ENCODE measurements at regions not wholly inside any gene's neighbourhood (a gene's known extent, or its start where the extent isn't known, plus 50 kb on each side); places are given as distances from the start of the nearest gene placed in this dataset.

DNA sequence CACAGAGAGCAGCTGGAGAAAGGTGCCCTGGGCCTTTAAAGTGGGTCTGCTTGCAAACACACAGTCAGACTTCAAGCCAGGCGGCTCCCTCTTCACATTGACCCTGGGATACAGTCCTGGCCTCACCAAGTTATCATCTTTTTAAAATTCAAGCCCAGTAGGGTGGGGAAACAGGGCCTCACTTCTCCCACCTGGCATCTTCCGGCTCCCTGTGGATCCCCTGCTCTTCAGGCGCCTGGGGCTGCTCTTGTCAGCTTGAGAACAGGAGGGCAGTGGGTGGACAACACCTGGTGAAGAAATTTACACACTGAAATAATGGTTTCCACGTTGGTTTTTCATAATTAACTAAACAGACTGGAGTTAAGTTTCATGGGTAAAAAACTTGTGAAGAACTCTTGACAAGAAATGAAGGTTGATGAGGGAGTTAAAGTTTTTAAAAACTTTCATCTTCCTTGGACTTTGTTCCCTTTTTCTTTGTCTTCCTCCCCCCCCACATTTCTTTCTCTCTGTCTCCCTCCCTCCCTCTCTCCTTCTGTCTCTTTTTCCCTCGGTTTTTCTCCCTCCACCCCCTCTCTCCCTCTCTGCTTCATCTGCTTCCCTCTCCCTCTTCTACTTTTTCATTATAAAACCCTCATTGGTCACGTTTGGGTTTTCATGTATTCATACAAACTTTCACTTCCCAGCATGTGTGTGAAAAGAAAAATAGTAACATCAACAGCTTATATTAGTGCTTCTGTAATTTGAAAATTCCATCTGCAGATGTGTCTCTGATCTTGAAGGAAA is 219.6 kb downstream of the DMRT2 start:
- no peak for TF ChIP-seq GATA2 (IDR thresholded peaks at IDR 0.05; ENCODE audit: low read depth, low read length)
- TF ChIP-seq GATA3 (IDR thresholded peaks at IDR 0.05; ENCODE audit: low read depth, low read length), result no peak

DNA sequence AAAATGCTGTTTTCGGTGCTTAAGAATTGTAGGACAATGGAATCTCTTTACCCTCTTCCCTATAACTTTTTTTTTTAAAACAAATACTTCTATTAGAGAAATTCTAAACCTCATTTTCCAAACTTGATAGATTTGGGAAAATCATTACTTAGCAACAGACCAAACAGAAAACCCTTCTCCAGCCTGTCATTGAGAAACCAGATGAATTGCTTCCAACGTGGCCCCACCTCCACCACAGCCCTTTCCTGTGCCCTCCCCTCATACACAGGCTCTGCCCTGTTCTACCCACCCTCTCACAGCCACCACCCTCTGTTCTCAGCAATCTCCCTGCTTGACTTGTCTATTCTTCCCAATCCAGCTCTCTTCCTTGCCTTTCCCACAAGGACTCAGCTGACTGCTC is 221.2 kb downstream of the DMRT2 start:
- TF ChIP-seq GATA3 (IDR thresholded peaks at IDR 0.05; ENCODE audit: low read depth, low read length) (no peak), GATA2 (IDR thresholded peaks at IDR 0.05; ENCODE audit: low read depth, low read length) (no peak)

DNA sequence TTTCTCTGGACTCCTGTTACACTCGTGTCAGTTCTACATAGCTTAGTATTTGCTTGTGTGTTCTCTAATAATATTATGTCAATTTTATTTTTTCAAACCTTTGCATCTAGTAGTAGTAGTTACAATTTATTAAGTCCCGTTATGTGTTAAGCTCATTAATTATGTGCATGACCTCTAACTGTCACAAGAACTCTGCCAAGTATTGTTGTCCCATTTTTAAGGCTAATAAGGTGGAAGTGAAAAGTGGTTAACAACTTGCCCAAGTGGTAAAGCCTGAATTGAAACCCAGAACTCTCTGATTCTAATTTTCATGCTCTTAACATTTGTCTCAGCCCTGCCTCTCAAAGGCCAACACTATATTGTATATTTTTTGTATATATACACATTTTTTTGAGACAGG is 221.6 kb downstream of the DMRT2 start:
- TF ChIP-seq GATA3 (IDR thresholded peaks at IDR 0.05; ENCODE audit: low read depth, low read length), result no peak
- TF ChIP-seq GATA2 (IDR thresholded peaks at IDR 0.05; ENCODE audit: low read depth, low read length), result no peak

DNA sequence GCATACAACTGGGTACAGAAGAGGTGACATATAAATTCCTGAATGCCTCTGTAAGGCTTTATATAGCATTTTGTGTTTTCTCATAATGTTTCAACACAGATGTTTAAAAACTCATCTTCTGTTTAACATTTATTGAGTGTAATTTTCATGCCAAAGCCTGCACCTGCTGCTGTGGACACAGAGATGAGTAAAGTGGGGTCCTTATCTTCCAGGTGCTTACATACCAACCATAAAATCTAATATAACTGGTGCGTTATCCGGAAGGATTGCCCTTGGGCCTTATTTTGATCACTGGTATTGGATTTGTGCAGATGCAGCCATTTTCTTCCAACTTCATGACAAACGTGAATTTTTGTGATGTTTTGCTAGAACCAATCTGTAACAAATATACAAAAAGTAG is 222.3 kb downstream of the DMRT2 start:
- TF ChIP-seq GATA3 (IDR thresholded peaks at IDR 0.05; ENCODE audit: low read depth, low read length) (no peak), GATA2 (IDR thresholded peaks at IDR 0.05; ENCODE audit: low read depth, low read length) (no peak)

DNA sequence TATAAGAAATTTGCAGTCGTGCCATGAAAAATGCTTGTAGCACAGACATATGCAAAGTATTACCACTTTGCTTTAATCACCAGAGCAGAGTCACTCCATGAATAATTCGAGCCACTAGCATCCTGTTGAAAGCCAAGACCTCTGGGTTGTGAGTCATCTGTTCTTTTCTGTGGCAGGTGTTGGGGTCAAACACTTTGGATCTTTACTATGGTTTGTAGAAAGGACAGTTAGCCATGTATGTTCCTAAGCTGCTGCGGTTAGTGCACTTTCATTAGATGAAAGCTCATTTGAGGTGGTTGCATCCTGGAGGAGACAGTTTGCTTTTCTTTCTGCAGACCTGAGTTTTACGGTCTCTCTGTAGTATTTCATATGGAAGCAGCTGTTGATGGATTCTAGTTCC is 223.7 kb downstream of the DMRT2 start:
- TF ChIP-seq GATA3 (IDR thresholded peaks at IDR 0.05; ENCODE audit: low read depth, low read length) (no peak), GATA2 (IDR thresholded peaks at IDR 0.05; ENCODE audit: low read depth, low read length) (no peak)

DNA sequence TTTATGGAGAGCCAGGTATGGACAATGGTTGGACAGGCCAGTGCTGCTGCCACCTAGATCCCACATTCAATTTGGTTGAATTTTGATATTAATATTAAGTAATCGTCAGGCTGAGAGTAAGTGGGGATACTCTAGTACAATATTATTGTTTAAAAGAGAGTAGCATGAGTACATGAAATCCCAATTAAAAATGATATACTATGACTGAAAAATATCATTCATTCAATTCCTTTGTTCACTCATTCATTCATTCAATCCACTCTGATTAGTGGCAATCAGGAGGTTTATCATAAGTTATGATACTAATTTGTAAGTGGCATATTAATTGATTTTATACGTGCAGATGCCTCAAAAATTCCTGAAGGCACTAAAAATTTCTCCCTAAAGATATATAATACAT is 224.2 kb downstream of the DMRT2 start:
- TF ChIP-seq GATA2 (IDR thresholded peaks at IDR 0.05; ENCODE audit: low read depth, low read length) (no peak), GATA3 (IDR thresholded peaks at IDR 0.05; ENCODE audit: low read depth, low read length) (no peak)

DNA sequence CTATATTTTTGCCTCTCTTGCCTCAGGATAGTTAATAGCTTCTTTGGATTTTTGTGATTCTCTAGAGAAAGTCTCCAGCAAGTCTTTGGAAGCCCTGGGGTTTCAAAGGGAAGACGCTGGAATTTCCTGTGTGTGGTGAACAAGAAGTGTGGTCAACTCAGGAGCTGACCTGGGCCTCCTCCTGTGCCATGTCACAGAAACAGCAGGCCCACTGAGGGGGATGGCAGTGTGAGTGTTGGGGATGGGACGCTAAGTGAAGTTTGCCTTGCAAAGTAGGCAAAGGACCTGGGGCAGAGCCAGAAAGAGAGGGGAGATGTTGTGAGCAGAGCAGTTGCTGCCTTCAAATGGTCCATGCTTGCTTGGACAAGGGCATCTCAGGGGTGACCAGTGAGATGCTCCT is 226.3 kb downstream of the DMRT2 start:
- TF ChIP-seq GATA3 (IDR thresholded peaks at IDR 0.05; ENCODE audit: low read depth, low read length) (no peak), GATA2 (IDR thresholded peaks at IDR 0.05; ENCODE audit: low read depth, low read length) (no peak)

DNA sequence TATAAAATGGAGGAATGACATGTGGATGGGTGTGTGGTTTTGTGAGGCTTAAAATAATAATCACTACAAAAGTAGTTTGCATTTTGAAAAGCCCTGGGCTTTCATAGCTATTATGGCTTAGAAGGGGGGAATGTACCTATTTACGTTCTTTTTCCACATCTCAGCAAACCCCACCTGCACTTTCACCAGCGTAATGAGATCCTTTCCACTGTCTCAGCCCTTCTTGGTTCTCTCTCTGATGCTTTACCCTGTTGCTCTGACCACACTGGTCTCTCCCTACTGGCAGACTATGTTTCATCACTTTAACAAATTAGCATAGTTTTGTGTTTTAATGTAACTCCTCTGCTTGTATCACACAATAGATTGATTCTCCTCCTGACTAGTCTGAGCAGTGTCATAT is 234.6 kb downstream of the DMRT2 start:
- no peak for TF ChIP-seq GATA3 (IDR thresholded peaks at IDR 0.05; ENCODE audit: low read depth, low read length)
- no peak for TF ChIP-seq GATA2 (IDR thresholded peaks at IDR 0.05; ENCODE audit: low read depth, low read length)

DNA sequence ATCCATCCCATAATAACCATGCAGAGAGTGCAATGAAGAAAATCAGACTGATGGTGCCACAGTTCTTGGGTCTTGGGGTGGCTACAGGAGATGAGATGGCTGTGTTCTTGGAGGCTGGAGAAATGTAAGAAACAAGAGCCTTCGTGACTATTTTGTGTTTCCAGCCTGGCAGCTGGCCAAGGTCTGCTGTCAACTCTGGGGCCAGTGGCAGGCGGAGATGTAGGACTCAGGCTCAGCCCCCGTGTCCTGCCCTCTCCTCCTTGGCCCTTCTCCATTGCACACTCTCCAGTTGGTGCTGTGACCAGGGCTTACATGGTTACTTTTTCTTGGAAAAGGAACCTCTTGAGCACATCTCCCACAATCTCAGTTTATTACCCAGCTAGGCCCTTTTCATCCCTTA is 235.4 kb downstream of the DMRT2 start:
- TF ChIP-seq GATA2 (IDR thresholded peaks at IDR 0.05; ENCODE audit: low read depth, low read length), result no peak
- no peak for TF ChIP-seq GATA3 (IDR thresholded peaks at IDR 0.05; ENCODE audit: low read depth, low read length)

DNA sequence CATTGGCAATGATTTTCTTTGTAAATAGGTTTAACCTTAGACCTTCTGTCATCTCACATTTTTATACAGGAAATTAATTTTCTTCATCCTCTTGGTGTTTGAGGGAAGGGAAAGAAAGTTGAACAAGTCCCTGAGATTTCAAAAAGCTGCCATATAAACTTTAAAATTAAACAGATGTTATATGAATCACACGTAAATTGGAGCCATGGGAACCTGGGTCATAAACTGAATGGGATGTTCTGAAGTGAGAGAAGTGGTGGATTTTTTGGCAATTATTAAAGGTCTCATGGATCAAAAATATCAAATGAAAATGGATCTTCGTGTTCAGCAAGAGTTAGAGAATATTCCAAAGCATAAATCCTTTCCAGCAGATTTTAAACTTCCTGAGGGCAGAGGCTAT is 242.2 kb downstream of the DMRT2 start:
- no peak for TF ChIP-seq GATA3 (IDR thresholded peaks at IDR 0.05; ENCODE audit: low read depth, low read length)

DNA sequence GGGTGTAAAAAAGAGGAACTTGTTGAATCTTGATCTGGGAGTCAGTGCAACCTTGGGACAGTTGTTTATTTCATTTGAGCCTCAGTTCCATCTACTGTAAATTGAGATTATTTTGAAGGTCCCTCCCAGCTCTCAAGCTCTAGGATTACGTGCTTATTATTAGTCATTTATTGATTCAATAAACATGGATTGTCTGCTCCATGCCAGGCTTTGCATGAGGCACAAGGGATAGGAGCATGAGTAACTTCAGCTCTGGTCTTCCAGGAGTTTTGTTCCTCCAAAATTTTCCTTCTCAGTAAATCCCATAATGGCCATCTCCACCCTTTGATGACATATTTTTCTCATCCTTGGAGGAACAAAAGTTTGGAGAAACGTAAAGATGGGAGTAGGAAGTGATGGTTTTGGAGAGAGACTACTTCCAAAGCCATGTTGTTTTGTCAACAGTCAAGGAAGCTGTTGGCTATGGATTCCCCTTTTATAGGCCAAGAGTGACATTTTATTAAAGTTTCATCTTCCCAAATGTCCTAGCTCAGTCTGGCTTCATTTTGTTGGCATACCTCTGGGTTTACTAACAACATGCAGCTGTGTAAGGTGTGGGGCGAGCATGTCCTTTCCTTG is 244.6 kb downstream of the DMRT2 start:
- TF ChIP-seq GATA2 (IDR thresholded peaks at IDR 0.05; ENCODE audit: low read depth, low read length) (no peak), GATA3 (IDR thresholded peaks at IDR 0.05; ENCODE audit: low read depth, low read length) (no peak)

DNA sequence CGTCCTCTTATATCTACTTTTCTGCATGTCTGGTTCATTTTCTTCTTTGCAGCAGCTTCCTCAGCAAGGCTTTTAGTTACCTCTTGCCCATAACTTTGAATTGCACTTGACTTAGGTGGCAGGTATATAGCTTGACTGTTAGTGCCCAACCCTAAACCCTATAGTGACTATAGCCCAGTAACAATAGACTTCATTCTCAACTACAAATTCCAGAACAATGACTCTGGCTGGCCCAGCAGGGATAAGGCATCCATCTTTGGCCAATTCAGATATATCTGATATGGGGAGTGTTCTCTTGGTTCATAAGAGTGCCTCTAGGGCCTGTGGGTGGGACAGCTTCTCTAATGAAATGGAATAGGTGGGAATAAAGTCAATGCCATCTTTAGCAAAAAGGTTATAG is 246.2 kb downstream of the DMRT2 start:
- TF ChIP-seq GATA3 (IDR thresholded peaks at IDR 0.05; ENCODE audit: low read depth, low read length), result no peak
- no peak for TF ChIP-seq GATA2 (IDR thresholded peaks at IDR 0.05; ENCODE audit: low read depth, low read length)

DNA sequence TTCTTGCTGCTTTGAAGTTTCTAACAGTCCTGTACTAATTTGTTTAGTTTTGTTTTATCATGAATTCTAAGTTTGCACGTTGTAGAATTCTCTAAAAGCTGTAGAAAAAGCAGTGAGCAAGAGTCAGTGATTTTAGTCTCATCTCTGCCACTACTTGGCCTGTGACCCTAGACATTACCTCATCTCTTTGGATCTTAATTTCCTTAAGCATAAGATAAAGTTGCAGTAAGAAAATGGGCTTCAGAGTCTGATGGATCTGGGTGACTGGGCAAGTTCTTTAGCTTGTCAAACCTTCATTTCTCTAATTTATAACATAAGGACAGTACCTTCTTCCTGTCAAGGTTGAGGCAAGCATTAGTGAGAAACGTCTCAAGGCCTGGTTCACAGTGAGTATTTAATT is 247.9 kb downstream of the DMRT2 start:
- TF ChIP-seq GATA3 (IDR thresholded peaks at IDR 0.05; ENCODE audit: low read depth, low read length) (no peak), GATA2 (IDR thresholded peaks at IDR 0.05; ENCODE audit: low read depth, low read length) (no peak)

DNA sequence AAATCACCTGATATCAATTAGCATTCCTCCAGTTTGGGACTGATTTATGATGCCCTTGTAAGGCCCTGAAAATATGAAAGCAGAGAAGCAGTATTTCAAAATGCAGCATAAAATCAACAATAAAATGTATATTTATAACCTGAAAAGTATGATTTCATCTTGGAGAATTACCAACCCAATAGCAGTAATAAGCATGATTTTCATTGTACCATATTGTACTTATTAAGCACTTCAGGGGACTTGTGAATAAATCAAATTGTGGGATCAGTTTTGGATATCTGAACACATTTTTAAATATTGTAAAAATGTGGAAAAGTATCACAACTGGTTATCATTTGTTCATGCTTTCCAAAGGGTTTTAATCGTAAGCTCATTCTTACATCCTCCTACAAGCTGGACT is 250.8 kb downstream of the DMRT2 start:
- TF ChIP-seq GATA3 (IDR thresholded peaks at IDR 0.05; ENCODE audit: low read depth, low read length), result no peak
- TF ChIP-seq GATA2 (IDR thresholded peaks at IDR 0.05; ENCODE audit: low read depth, low read length), result no peak

DNA sequence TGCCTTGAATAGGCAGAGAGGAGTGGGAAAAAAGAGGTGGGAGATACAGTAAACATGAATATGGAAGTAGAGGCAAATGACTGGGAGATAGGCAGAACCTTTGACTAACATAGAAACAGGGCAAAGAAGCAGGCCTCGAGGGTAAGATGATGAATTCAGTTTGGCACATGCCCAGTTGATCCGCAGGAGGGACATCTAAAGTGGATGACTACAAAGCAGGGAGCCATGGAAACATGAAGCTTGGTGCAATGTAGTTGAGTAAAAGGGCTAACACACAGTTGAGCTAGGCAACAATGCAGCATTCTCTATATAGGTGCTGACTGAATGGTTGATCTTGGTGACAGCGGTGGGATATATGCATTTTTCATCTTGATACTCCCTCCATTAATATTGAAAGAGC is 253.8 kb downstream of the DMRT2 start:
- no peak for TF ChIP-seq GATA2 (IDR thresholded peaks at IDR 0.05; ENCODE audit: low read depth, low read length)
- TF ChIP-seq GATA3 (IDR thresholded peaks at IDR 0.05; ENCODE audit: low read depth, low read length), result no peak
